ENCODE measurements at regions not wholly inside any gene's neighbourhood (a gene's known extent, or its start where the extent isn't known, plus 50 kb on each side); places are given as distances from the start of the nearest gene placed in this dataset.
A peak's percentile ranks its signal among the peaks of the same experiment; 100 is the strongest.

- POLR2A ChIA-PET = no interaction called here
- Mint-ChIP-seq H3K4me1 (ENCODE audit: insufficient read depth, unreplicated experiment) (peaks cover 30% of the 10 kb centered on the region), H3K36me3 (ENCODE audit: insufficient read depth, unreplicated experiment) (no peaks in the 10 kb centered on the region), H3K27ac (ENCODE audit: low read depth, unreplicated experiment) (peak overlapping the region; percentile 0), H3K9me3 (ENCODE audit: unreplicated experiment) (peaks cover 11% of the 10 kb centered on the region), H3K27me3 (ENCODE audit: insufficient read depth, unreplicated experiment) (no peaks in the 10 kb centered on the region), H3K4me3 (ENCODE audit: unreplicated experiment) (no peak overlapping the region)
- intact Hi-C loops (cut with micrococcal nuclease) = no loop called here
- DNase-seq (ENCODE audit: unreplicated experiment) = no peak
- CTCF ChIA-PET = no interaction called here
- no TSS peak for BruUV-seq (replicated peaks)
- TF ChIP-seq CTCF (IDR thresholded peaks at IDR 0.05; ENCODE audit: unreplicated experiment) = no peak
Measured at GRCh38 chr12:115322275-115322674, 638.3 kb upstream of the TBX3 start.

- H3K9me3 Mint-ChIP-seq (ENCODE audit: unreplicated experiment) = peaks cover 18% of the 10 kb centered on the region
- CTCF ChIA-PET = no interaction called here
- no peak for DNase-seq (ENCODE audit: unreplicated experiment)
- intact Hi-C loops (cut with micrococcal nuclease) = no loop called here
- no peak overlapping the region for H3K4me3 Mint-ChIP-seq (ENCODE audit: unreplicated experiment)
- TF ChIP-seq CTCF (IDR thresholded peaks at IDR 0.05; ENCODE audit: unreplicated experiment) = no peak
- no TSS peak for BruUV-seq (replicated peaks)
- POLR2A ChIA-PET = no interaction called here
- no peak overlapping the region for H3K27ac Mint-ChIP-seq (ENCODE audit: low read depth, unreplicated experiment)
- H3K27me3 Mint-ChIP-seq (ENCODE audit: insufficient read depth, unreplicated experiment) = no peaks in the 10 kb centered on the region
- H3K36me3 Mint-ChIP-seq (ENCODE audit: insufficient read depth, unreplicated experiment) = no peaks in the 10 kb centered on the region
- peaks cover 27% of the 10 kb centered on the region for H3K4me1 Mint-ChIP-seq (ENCODE audit: insufficient read depth, unreplicated experiment)
Measured at GRCh38 chr12:115320967-115321366, 637.0 kb upstream of the TBX3 start.

GRCh38 chr12:115320451-115320850 is 636.5 kb upstream of the TBX3 start:
- Mint-ChIP-seq H3K27me3 (ENCODE audit: insufficient read depth, unreplicated experiment) (no peaks in the 10 kb centered on the region), H3K4me1 (ENCODE audit: insufficient read depth, unreplicated experiment) (peaks cover 23% of the 10 kb centered on the region), H3K4me3 (ENCODE audit: unreplicated experiment) (no peak overlapping the region), H3K9me3 (ENCODE audit: unreplicated experiment) (peaks cover 18% of the 10 kb centered on the region), H3K36me3 (ENCODE audit: insufficient read depth, unreplicated experiment) (no peaks in the 10 kb centered on the region), H3K27ac (ENCODE audit: low read depth, unreplicated experiment) (no peak overlapping the region)
- TF ChIP-seq CTCF (IDR thresholded peaks at IDR 0.05; ENCODE audit: unreplicated experiment) = no peak
- CTCF ChIA-PET = interaction anchor here (0.6 kb wide), 1 partner anchor 74 kb away, joined by 3 read pairs; no protein-coding TSS in a partner anchor
- BruUV-seq (replicated peaks) = no TSS peak
- POLR2A ChIA-PET = no interaction called here
- intact Hi-C loops (cut with micrococcal nuclease) = no loop called here
- DNase-seq (ENCODE audit: unreplicated experiment) = no peak

GRCh38 chr12:115319446-115320040 is 635.6 kb upstream of the TBX3 start:
- Mint-ChIP-seq H3K27me3 (ENCODE audit: insufficient read depth, unreplicated experiment) (no peaks in the 10 kb centered on the region), H3K27ac (ENCODE audit: low read depth, unreplicated experiment) (no peak overlapping the region), H3K9me3 (ENCODE audit: unreplicated experiment) (peaks cover 18% of the 10 kb centered on the region), H3K4me1 (ENCODE audit: insufficient read depth, unreplicated experiment) (peaks cover 23% of the 10 kb centered on the region), H3K36me3 (ENCODE audit: insufficient read depth, unreplicated experiment) (no peaks in the 10 kb centered on the region), H3K4me3 (ENCODE audit: unreplicated experiment) (no peak overlapping the region)
- intact Hi-C loops (cut with micrococcal nuclease) = no loop called here
- DNase-seq (ENCODE audit: unreplicated experiment) = no peak
- BruUV-seq (replicated peaks) = no TSS peak
- POLR2A ChIA-PET = no interaction called here
- TF ChIP-seq CTCF (IDR thresholded peaks at IDR 0.05; ENCODE audit: unreplicated experiment) = no peak
- CTCF ChIA-PET = no interaction called here
